ENCODE measurements at regions not wholly inside any gene's neighbourhood (a gene's known extent, or its start where the extent isn't known, plus 50 kb on each side); places are given as distances from the start of the nearest gene placed in this dataset.

DNA sequence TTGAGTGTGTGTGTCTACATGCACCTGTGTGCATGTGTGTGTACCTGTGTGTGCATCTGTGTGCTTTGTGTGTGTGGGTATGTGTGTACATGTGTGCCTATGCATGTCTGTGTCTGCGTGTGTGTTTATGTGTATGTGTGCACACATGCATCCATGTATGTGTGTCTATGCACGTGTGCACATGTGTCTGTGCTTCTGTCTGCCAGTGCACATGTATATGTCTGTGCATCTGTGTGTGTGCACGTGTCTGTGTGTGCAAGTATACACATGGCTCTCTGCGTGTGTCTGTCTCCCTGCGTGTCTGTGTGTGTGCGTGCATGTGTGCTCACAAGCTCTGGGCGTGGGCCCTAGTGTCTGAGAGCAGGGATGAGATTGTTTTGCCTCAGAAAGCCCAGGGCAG lies 85.3 kb upstream of the SEC14L1 start:
- TF ChIP-seq, protein P1, sequence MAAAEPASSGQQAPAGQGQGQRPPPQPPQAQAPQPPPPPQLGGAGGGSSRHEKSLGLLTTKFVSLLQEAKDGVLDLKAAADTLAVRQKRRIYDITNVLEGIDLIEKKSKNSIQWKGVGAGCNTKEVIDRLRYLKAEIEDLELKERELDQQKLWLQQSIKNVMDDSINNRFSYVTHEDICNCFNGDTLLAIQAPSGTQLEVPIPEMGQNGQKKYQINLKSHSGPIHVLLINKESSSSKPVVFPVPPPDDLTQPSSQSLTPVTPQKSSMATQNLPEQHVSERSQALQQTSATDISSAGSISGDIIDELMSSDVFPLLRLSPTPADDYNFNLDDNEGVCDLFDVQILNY (CRISPR knock-in tag; IDR thresholded peaks at IDR 0.05): no peak
- TF ChIP-seq, protein P2, sequence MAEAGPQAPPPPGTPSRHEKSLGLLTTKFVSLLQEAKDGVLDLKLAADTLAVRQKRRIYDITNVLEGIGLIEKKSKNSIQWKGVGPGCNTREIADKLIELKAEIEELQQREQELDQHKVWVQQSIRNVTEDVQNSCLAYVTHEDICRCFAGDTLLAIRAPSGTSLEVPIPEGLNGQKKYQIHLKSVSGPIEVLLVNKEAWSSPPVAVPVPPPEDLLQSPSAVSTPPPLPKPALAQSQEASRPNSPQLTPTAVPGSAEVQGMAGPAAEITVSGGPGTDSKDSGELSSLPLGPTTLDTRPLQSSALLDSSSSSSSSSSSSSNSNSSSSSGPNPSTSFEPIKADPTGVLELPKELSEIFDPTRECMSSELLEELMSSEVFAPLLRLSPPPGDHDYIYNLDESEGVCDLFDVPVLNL (CRISPR knock-in tag; IDR thresholded peaks at IDR 0.05; ENCODE audit: borderline replicate concordance, low read depth): no peak
- TF ChIP-seq, protein P3, sequence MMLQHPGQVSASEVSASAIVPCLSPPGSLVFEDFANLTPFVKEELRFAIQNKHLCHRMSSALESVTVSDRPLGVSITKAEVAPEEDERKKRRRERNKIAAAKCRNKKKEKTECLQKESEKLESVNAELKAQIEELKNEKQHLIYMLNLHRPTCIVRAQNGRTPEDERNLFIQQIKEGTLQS (CRISPR knock-in tag; conservative IDR thresholded peaks at IDR 0.05): no peak
- TF ChIP-seq, protein P4, sequence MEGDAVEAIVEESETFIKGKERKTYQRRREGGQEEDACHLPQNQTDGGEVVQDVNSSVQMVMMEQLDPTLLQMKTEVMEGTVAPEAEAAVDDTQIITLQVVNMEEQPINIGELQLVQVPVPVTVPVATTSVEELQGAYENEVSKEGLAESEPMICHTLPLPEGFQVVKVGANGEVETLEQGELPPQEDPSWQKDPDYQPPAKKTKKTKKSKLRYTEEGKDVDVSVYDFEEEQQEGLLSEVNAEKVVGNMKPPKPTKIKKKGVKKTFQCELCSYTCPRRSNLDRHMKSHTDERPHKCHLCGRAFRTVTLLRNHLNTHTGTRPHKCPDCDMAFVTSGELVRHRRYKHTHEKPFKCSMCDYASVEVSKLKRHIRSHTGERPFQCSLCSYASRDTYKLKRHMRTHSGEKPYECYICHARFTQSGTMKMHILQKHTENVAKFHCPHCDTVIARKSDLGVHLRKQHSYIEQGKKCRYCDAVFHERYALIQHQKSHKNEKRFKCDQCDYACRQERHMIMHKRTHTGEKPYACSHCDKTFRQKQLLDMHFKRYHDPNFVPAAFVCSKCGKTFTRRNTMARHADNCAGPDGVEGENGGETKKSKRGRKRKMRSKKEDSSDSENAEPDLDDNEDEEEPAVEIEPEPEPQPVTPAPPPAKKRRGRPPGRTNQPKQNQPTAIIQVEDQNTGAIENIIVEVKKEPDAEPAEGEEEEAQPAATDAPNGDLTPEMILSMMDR (IDR thresholded peaks at IDR 0.05): no peak
- TF ChIP-seq, protein P5, sequence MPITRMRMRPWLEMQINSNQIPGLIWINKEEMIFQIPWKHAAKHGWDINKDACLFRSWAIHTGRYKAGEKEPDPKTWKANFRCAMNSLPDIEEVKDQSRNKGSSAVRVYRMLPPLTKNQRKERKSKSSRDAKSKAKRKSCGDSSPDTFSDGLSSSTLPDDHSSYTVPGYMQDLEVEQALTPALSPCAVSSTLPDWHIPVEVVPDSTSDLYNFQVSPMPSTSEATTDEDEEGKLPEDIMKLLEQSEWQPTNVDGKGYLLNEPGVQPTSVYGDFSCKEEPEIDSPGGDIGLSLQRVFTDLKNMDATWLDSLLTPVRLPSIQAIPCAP (CRISPR knock-in tag; IDR thresholded peaks at IDR 0.05): no peak
- TF ChIP-seq ZNF138 (CRISPR knock-in tag; conservative IDR thresholded peaks at IDR 0.05): no peak
- TF ChIP-seq, protein P6, sequence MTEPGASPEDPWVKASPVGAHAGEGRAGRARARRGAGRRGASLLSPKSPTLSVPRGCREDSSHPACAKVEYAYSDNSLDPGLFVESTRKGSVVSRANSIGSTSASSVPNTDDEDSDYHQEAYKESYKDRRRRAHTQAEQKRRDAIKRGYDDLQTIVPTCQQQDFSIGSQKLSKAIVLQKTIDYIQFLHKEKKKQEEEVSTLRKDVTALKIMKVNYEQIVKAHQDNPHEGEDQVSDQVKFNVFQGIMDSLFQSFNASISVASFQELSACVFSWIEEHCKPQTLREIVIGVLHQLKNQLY (CRISPR knock-in tag; IDR thresholded peaks at IDR 0.05): no peak
